NCI-H460 (cell line): ENCODE measurements at regions not wholly inside any gene's neighbourhood (a gene's known extent, or its start where the extent isn't known, plus 50 kb on each side); places are given as distances from the start of the nearest gene placed in this dataset.
"Not testable (repeated sequence)": the region's sequence is repeated elsewhere in the genome, so short reads cannot be mapped to it uniquely, and the experiment has no call there.

Experiments
- DNase-seq: peaks from one replicate; pipeline ENCODE4 v3.0.0-alpha.2; 2016; ENCODE audit warnings: low read depth; ENCODE audit errors: extremely low read depth

- DNase-seq: no peak
Measured at GRCh38 chr22:48635031-48635430, 1192.6 kb downstream of the BRD1 start.

- no peak for DNase-seq
Measured at GRCh38 chr22:48633996-48634836, 1193.5 kb downstream of the BRD1 start.

DNA sequence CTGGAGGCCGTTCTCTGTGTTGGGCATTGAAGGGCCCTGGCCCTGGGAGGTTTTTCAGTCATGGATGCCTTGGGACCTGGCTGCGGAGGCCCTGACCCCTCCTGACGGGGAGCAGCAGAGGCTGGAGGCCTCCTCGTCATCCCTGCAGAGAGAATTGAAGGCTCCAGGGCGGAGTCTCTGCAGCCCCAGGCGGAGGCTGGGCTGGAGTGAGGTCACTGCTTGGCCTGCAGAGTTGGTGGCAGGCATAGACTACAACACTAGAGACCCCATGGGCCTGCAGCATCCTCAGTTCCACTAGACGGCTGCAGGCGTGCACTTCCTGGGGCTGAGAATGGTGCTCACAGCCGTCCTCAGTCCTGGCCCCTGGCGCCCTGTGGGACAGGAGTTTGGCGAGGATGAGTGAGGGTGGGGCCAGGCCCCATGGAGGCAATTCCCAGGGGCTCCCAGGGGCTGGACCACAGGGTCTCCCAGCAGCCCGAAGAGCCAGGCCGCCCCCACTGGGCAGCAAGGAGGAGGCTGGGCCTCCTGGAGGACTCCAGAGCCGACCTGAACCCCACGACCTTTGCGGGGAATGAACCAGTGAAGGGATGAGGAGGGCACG, 1194.9 kb downstream of the BRD1 start:
- DNase-seq: peak; percentile 19

- no peak for DNase-seq
Measured at GRCh38 chr22:48631288-48631863, 1196.3 kb downstream of the BRD1 start.

- no peak for DNase-seq
Measured at GRCh38 chr22:48630848-48631247, 1196.8 kb downstream of the BRD1 start.

- no peak for DNase-seq
Measured at GRCh38 chr22:48630433-48630754, 1197.3 kb downstream of the BRD1 start.

- no peak for DNase-seq
Measured at GRCh38 chr22:48629631-48630432, 1197.8 kb downstream of the BRD1 start.

GRCh38 chr22:48628891-48629543, 1198.7 kb downstream of the BRD1 start:
- no peak for DNase-seq

- DNase-seq: no peak
Measured at GRCh38 chr22:48627966-48628365, 1199.7 kb downstream of the BRD1 start.

GRCh38 chr22:48627203-48627602, 1200.5 kb downstream of the BRD1 start:
- DNase-seq: no peak

DNA sequence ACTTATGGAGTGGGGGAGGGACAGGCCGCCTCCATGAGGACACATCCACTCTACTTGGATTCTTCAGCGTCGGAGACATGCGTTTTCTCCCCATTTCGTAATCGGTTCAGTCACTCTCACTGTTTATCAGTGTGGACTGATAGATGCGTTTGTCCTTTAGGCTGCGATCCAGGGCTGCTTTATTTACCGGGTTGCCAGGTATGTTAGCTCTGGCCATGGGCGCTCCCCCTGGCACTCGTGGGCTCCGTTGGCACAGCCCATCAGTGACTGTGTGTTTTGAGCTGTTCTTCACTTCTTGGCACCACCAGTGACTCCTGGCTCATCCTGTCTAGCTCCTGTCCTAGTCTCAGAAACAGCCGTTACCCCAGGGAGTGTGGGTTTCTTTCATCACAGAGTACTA, 1203.3 kb downstream of the BRD1 start:
- DNase-seq: no peak

DNA sequence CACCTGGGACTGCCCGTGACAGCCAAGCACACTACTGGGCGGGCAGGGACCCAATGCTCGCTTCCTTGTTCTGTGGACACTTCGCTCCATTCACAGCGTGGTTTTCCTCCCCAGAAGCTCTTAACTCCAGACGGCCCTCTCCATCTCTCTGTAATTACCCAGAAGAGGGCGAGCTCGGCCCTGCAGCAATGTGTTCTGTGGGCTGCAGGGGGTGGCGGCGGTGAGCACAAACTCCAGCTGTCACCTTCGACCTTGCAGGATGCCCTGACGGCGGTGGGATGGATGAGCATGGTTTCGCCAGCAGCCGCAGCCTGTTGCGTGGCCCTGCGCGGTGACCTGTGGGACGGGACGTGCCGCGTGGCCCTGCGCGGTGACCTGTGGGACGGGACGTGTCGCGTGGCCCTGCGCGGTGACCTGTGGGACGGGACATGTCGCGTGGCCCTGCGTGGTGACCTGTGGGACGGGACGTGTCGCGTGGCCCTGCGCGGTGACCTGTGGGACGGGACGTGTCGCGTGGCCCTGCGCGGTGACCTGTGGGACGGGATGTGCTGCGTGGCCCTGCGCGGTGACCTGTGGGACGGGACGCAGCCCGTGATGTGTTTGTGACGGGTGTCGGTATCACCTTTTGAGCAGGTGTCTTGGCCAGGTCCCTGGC, 1204.7 kb downstream of the BRD1 start:
- no peak for DNase-seq

DNA sequence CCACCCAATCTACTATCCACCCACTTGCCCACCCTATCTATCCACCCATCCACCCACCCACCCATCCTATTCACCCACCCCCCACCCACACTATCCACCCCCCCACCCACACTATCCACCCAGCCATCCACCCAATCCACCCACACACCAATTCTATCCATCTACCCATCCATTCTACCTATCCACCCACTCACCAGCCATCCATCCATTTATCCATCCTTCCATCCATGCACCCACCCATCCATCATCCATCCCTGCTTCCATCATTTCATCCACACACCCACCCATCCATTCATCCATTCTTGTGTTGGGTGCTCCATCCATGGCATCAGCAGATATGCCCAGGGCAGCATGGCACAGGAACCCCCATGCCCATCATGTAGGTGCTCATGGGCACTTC, 1206.6 kb downstream of the BRD1 start:
- no peak for DNase-seq

DNA sequence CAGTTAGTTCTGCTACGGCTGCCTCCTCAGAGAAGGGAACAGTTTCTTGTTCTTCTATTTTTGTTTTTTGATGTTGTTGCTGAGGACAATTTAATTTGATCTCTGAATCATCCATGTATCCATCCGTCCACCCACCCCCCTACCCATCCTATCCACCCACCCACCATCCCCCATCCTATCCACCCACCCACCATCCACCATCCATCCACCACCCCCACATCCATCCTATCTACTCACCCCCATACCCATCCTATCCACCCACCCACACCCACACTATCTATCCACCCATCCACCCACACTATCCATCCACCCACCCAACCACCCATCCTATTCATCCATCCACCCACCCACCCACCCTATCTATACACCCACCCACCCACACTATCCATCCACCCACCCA, 1207.2 kb downstream of the BRD1 start:
- not testable (repeated sequence) for DNase-seq

DNA sequence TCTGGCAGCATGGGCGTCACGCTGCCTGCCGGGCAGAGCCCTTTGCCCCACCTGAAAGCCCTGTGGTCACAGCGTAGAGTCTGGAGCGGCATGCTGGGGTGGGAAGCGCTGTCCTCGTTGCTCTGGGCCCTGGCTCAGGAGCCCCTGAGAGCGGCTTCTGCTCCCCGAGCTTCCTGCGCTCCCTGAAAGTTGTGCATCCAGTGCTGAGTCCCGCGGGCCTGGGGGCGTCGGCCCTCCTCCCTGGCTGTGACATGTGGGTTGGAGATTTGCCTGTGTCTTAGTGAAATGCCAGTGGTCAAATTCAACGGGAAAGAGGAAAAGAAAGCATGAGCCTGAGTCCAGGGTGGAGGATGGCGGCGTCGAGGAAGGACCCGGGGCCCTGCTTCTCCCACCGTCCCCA, 1208.0 kb downstream of the BRD1 start:
- DNase-seq: no peak

DNA sequence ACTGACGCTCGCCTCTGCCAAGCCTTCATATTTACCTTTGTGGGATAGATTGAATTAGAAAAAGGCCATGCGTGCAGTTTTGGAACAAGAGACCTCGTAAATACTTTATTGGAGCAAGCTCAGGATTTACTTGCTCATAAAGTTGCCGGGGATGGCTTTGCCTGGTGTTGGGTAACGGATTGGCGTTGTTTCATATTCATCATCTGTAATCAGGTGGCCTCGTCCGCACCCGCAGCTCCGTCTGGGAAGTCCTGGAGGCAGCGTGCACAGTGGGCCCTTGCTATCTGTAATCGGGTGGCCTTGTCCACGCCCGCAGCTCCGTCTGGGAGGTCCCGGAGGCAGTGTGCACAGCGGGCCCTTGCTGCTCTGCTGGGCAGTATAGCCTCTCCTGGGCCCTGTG, 1209.3 kb downstream of the BRD1 start:
- DNase-seq: no peak

DNA sequence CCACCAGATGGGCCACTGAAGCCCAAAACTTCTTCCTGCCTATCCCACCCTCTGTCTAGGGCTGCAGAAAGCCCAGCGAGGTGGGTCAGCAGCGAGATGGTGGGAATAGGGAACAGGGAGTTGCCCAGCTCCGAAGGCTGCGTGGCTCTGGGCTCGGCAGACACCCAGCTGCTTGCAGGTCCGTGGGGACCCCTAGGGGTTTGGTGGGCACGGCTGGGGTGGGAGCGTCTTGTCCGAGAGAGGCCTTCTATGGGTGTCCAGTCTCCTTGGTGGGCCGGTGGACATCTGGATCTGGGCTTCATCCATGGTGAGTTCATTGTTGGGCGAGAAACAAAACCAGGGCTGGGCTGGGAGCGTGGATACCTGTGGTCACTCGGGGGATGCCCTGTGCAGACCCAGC, 1211.0 kb downstream of the BRD1 start:
- no peak for DNase-seq

DNA sequence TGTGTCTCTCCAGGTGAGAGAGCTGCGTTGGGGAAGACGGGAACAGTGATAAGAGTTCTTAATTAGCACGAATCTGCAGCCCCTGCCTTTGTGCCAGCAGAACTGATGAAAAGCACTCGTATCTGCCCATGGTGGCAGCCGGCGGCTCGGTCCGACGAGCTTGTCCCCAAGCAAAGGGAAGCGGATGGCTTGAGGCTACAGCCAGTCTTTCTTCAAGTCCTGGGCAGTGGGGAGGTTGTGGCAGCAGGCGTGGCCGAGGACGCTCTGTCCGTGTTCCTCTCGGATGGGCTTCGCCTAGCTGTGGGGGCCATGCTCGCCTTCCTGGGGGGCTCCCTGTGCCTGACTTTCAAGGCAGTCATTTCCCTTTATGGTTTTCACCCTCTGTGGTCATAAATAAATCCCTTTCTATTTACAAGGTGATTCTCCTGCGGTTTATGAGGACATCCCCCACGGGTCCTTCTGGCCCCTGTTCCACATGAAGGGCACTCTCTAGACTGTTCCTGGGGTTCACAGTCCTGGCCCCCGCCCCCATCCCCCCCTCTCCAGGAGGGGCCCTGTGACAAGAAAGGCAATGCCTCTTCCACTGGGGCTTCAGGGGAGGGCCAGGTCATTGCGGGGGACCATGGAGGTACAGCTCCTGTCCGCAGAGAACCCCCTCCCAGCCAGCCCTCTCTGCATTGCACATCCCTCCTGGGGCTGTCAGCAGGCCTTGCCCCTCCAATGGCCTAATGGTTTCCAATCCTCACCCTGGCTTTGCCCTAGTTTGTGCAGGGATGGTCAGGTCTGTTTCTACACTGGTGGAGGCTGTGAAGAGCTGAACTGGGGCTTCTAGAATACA, 1212.3 kb downstream of the BRD1 start:
- DNase-seq: no peak

DNA sequence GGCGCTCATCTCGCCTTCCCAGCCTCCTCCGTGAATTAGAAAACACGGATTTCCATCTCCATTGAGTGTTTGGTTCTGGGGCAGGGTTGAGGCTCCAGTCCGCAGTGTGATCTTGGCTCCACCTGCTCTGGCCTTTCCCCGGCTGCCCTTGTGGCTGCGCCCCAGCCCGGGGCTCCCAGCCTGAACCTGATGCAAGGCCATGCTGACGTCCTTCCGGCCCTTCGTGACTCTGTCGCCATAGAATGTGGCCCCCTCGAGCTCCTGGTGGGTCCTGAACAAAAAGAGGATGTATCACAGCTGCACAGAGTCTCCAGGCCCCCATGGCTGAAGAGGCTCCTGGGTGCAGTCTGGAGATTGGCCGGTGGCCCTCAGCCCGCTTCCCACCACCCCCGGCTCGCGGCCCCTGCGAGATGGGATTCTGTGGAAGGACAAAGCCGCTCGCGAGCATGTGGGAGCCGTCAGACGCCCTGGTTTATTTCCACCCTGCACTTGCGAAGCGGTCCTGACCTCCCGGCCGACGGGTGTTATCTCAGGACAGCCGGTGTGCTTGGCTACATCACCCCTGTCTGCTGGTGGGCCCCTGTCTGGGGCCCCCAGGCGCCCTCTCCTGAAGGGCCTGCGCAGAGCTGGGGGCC, 1214.0 kb downstream of the BRD1 start:
- DNase-seq: no peak
